HEK293 (cell line): ENCODE measurements at regions not wholly inside any gene's neighbourhood (a gene's known extent, or its start where the extent isn't known, plus 50 kb on each side); places are given as distances from the start of the nearest gene placed in this dataset.

Experiments used
- CTCF ChIA-PET: fragments of 350-600 bp; formaldehyde crosslinking; extraction: SDS; loops from one replicate; lab custom pipeline; 2021; ENCODE audit warnings: antibody characterized with exemption; lab: Yijun Ruan, JAX
- POLR2A ChIA-PET: fragments of 300-600 bp; formaldehyde crosslinking; extraction: SDS; loops from one replicate; lab custom pipeline; 2020; ENCODE audit warnings: antibody characterized with exemption, inconsistent platforms; lab: Yijun Ruan, JAX
- H3K27ac ChIP-seq: fragments of 200-500 bp; sonication (Bioruptor generic); 2 replicates; pipeline ENCODE4 v1.5.1; 2014; ENCODE audit warnings: low read depth, low read length, control low read depth, inconsistent platforms; ENCODE audit errors: extremely low read depth
- H3K36me3 ChIP-seq, 2 experiments: fragments of 200-500 bp in 1 of 2; sonication (Bioruptor generic) in 1 of 2; 1 replicate in 1 of 2; 2 replicates in 1 of 2; pipeline ENCODE4 v1.5.1; 2014 to 2017; ENCODE audit warnings: inconsistent platforms in 2 of 2, low read length in 2 of 2; ENCODE audit not compliant: control insufficient read depth in 2 of 2, insufficient read depth in 1 of 2
- H3K4me1 ChIP-seq: fragments of 200-500 bp; sonication (Bioruptor generic); 2 replicates; pipeline ENCODE4 v1.5.1; 2014; ENCODE audit warnings: mild to moderate bottlenecking, low read length, inconsistent platforms; ENCODE audit not compliant: control insufficient read depth, insufficient read depth
- H3K4me3 ChIP-seq: 2 replicates; pipeline ENCODE4 v1.5.1; 2011; ENCODE audit warnings: low read depth, mild to moderate bottlenecking, control low read depth, low read length, moderate library complexity
- H3K9me3 ChIP-seq: fragments of 200-500 bp; sonication (Bioruptor generic); 2 replicates; pipeline ENCODE4 v1.5.1; 2014; ENCODE audit warnings: low read depth, low read length, inconsistent platforms; ENCODE audit not compliant: control insufficient read depth, insufficient read depth
- BCL6B ChIP-seq: fragments of 450-650 bp; formaldehyde crosslinking; IDR thresholded peaks from 2 replicates; pipeline ENCODE4 v1.5.1; 2017; ENCODE audit warnings: missing biosample characterization, missing genetic modification characterization
- GLIS2 ChIP-seq: fragments of 450-650 bp; formaldehyde crosslinking; IDR thresholded peaks from 2 replicates; pipeline ENCODE4 v1.5.1; 2016; ENCODE audit warnings: missing biosample characterization, missing genetic modification characterization
- HIC1 ChIP-seq: fragments of 450-650 bp; formaldehyde crosslinking; IDR thresholded peaks from 2 replicates; pipeline ENCODE4 v1.5.1; 2016; ENCODE audit warnings: missing biosample characterization, missing genetic modification characterization
- HOXD13 ChIP-seq: sonication (generic); formaldehyde crosslinking; IDR thresholded peaks from 2 replicates; pipeline ENCODE4 v1.8.0; 2022; ENCODE audit warnings: missing genetic modification reagents, borderline replicate concordance
- INSM2 ChIP-seq: fragments of 450-650 bp; formaldehyde crosslinking; IDR thresholded peaks from 2 replicates; pipeline ENCODE4 v1.5.1; 2016; ENCODE audit warnings: missing biosample characterization, missing genetic modification characterization
- KLF7 ChIP-seq: fragments of 450-650 bp; formaldehyde crosslinking; IDR thresholded peaks from 2 replicates; pipeline ENCODE4 v1.5.1; 2016; ENCODE audit warnings: missing biosample characterization, missing genetic modification characterization, borderline replicate concordance
- MYNN ChIP-seq: fragments of 450-650 bp; formaldehyde crosslinking; IDR thresholded peaks from 2 replicates; pipeline ENCODE4 v1.5.1; 2016; ENCODE audit warnings: missing biosample characterization, missing genetic modification characterization, borderline replicate concordance
- REPIN1 ChIP-seq: fragments of 450-650 bp; formaldehyde crosslinking; IDR thresholded peaks from 2 replicates; pipeline ENCODE4 v1.5.1; 2017; ENCODE audit warnings: missing biosample characterization, missing genetic modification characterization, low read depth
- SALL2 ChIP-seq: fragments of 450-650 bp; formaldehyde crosslinking; IDR thresholded peaks from 2 replicates; pipeline ENCODE4 v1.5.0; 2017; ENCODE audit warnings: missing biosample characterization, mild to moderate bottlenecking, missing genetic modification characterization, borderline replicate concordance
- TRIM28 ChIP-seq: IDR thresholded peaks from 2 replicates; pipeline ENCODE4 v1.6.1; 2011; ENCODE audit warnings: low read length, control low read depth, borderline replicate concordance
- YY2 ChIP-seq: fragments of 450-650 bp; formaldehyde crosslinking; IDR thresholded peaks from 2 replicates; pipeline ENCODE4 v1.5.1; 2016; ENCODE audit warnings: missing biosample characterization, missing genetic modification characterization
- ZBTB20 ChIP-seq: fragments of 450-650 bp; formaldehyde crosslinking; IDR thresholded peaks from 2 replicates; pipeline ENCODE4 v1.5.1; 2016; ENCODE audit warnings: missing biosample characterization, missing genetic modification characterization
- ZFP37 ChIP-seq: fragments of 450-650 bp; formaldehyde crosslinking; IDR thresholded peaks from 2 replicates; pipeline ENCODE4 v1.5.1; 2016; ENCODE audit warnings: missing biosample characterization, missing genetic modification characterization
- ZNF19 ChIP-seq: fragments of 450-650 bp; formaldehyde crosslinking; IDR thresholded peaks from 2 replicates; pipeline ENCODE4; 2016; ENCODE audit warnings: missing biosample characterization, missing genetic modification characterization, low read depth
- ZNF202 ChIP-seq: fragments of 450-650 bp; formaldehyde crosslinking; IDR thresholded peaks from 2 replicates; pipeline ENCODE4 v1.5.1; 2016; ENCODE audit warnings: missing biosample characterization, missing genetic modification characterization, borderline replicate concordance
- ZNF266 ChIP-seq: fragments of 450-650 bp; formaldehyde crosslinking; IDR thresholded peaks from 2 replicates; pipeline ENCODE4 v1.5.1; 2016; ENCODE audit warnings: missing biosample characterization, missing genetic modification characterization, low read depth
- ZNF311 ChIP-seq: fragments of 450-650 bp; formaldehyde crosslinking; IDR thresholded peaks from 2 replicates; pipeline ENCODE4 v1.5.1; 2017; ENCODE audit warnings: missing biosample characterization, missing genetic modification characterization, borderline replicate concordance
- ZNF335 ChIP-seq: fragments of 450-650 bp; formaldehyde crosslinking; conservative IDR thresholded peaks from 2 replicates; pipeline ENCODE4 v1.5.1; 2016; ENCODE audit warnings: missing biosample characterization, missing genetic modification characterization
- ZNF341 ChIP-seq: fragments of 450-650 bp; formaldehyde crosslinking; IDR thresholded peaks from 2 replicates; pipeline ENCODE4; 2016; ENCODE audit warnings: low read depth, missing biosample characterization, missing genetic modification characterization
- ZNF366 ChIP-seq: fragments of 450-650 bp; formaldehyde crosslinking; conservative IDR thresholded peaks from 2 replicates; pipeline ENCODE4 v1.5.1; 2016; ENCODE audit warnings: missing biosample characterization, missing genetic modification characterization
- ZNF404 ChIP-seq: fragments of 450-650 bp; formaldehyde crosslinking; IDR thresholded peaks from 2 replicates; pipeline ENCODE4 v1.5.1; 2017; ENCODE audit warnings: missing biosample characterization, missing genetic modification characterization
- ZNF416 ChIP-seq: fragments of 450-650 bp; formaldehyde crosslinking; IDR thresholded peaks from 2 replicates; pipeline ENCODE4 v1.5.1; 2016; ENCODE audit warnings: missing biosample characterization, missing genetic modification characterization
- ZNF423 ChIP-seq: fragments of 450-650 bp; formaldehyde crosslinking; IDR thresholded peaks from 2 replicates; pipeline ENCODE4 v1.5.1; 2016; ENCODE audit warnings: missing biosample characterization, missing genetic modification characterization
- ZNF580 ChIP-seq: fragments of 450-650 bp; formaldehyde crosslinking; IDR thresholded peaks from 2 replicates; pipeline ENCODE4 v1.5.1; 2016; ENCODE audit warnings: missing biosample characterization, missing genetic modification characterization
- ZNF596 ChIP-seq: fragments of 450-650 bp; IDR thresholded peaks from 2 replicates; pipeline ENCODE4 v1.5.0; 2018; ENCODE audit warnings: missing biosample characterization, mild to moderate bottlenecking, missing genetic modification characterization, moderate library complexity
- ZNF600 ChIP-seq: fragments of 450-650 bp; formaldehyde crosslinking; IDR thresholded peaks from 2 replicates; pipeline ENCODE4 v1.5.1; 2016; ENCODE audit warnings: missing biosample characterization, missing genetic modification characterization
- ZNF654 ChIP-seq: fragments of 450-650 bp; formaldehyde crosslinking; IDR thresholded peaks from 2 replicates; pipeline ENCODE4 v1.5.1; 2016; ENCODE audit warnings: low read depth, missing biosample characterization, missing genetic modification characterization
- ZNF704 ChIP-seq: fragments of 450-650 bp; formaldehyde crosslinking; IDR thresholded peaks from 2 replicates; pipeline ENCODE4 v1.5.1; 2016; ENCODE audit warnings: missing biosample characterization, missing genetic modification characterization
- ZNF747 ChIP-seq: fragments of 450-650 bp; formaldehyde crosslinking; IDR thresholded peaks from 2 replicates; pipeline ENCODE4 v1.5.1; 2016; ENCODE audit warnings: missing biosample characterization, missing genetic modification characterization
- ZNF785 ChIP-seq: fragments of 450-650 bp; formaldehyde crosslinking; IDR thresholded peaks from 2 replicates; pipeline ENCODE4 v1.5.1; 2016; ENCODE audit warnings: missing biosample characterization, missing genetic modification characterization
- ZNF837 ChIP-seq: fragments of 450-650 bp; formaldehyde crosslinking; IDR thresholded peaks from 2 replicates; pipeline ENCODE4 v1.5.1; 2016; ENCODE audit warnings: missing biosample characterization, missing genetic modification characterization
- ZNF843 ChIP-seq: fragments of 450-650 bp; formaldehyde crosslinking; IDR thresholded peaks from 2 replicates; pipeline ENCODE4 v1.5.1; 2016; ENCODE audit warnings: missing biosample characterization, missing genetic modification characterization

- no peaks in the 10 kb centered on the region for H3K36me3 ChIP-seq
- ChIA-PET CTCF (interaction anchor here (1.3 kb wide), 1 partner anchor 22 kb away, joined by 3 read pairs; no protein-coding TSS in a partner anchor), POLR2A (no interaction called here)
- H3K4me1 ChIP-seq: no peaks in the 10 kb centered on the region
- no peaks in the 10 kb centered on the region for H3K9me3 ChIP-seq
- H3K4me3 ChIP-seq: no peak overlapping the region
- no peak overlapping the region for H3K27ac ChIP-seq
- TF ChIP-seq BCL6B (no peak), ZNF266 (tag by site-specific recombination) (no peak), ZNF311 (tag by site-specific recombination) (no peak), ZNF747 (no peak), ZNF404 (tag by site-specific recombination) (no peak), ZNF416 (no peak), TRIM28 (no peak), ZNF341 (tag by site-specific recombination) (no peak), ZNF19 (tag by site-specific recombination) (no peak), ZNF366 (tag by site-specific recombination) (no peak), HOXD13 (no peak), ZNF785 (tag by site-specific recombination) (no peak), ZBTB20 (tag by site-specific recombination) (no peak)
Observed at GRCh38 chr4:127501103-127501502, 131.7 kb upstream of the INTU start.

GRCh38 chr4:127503111-127503510 is 129.6 kb upstream of the INTU start:
- ChIA-PET POLR2A (no interaction called here), CTCF (no interaction called here)
- H3K27ac ChIP-seq: no peak overlapping the region
- no peaks in the 10 kb centered on the region for H3K36me3 ChIP-seq
- H3K4me1 ChIP-seq: no peaks in the 10 kb centered on the region
- H3K9me3 ChIP-seq: no peaks in the 10 kb centered on the region
- no peak for TF ChIP-seq SALL2 (tag by site-specific recombination)
- TF ChIP-seq ZNF654 (tag by site-specific recombination): no peak
- no peak for TF ChIP-seq ZNF311 (tag by site-specific recombination)
- TF ChIP-seq INSM2 (tag by site-specific recombination): no peak
- no peak for TF ChIP-seq ZNF423 (tag by site-specific recombination)
- no peak for TF ChIP-seq REPIN1 (tag by site-specific recombination)
- TF ChIP-seq ZNF837 (tag by site-specific recombination): no peak
- no peak for TF ChIP-seq ZNF596 (tag by site-specific recombination)
- TF ChIP-seq ZNF704 (tag by site-specific recombination): no peak
- no peak for TF ChIP-seq ZNF202
- no peak for TF ChIP-seq ZNF843 (tag by site-specific recombination)
- no peak for TF ChIP-seq ZNF580 (tag by site-specific recombination)
- TF ChIP-seq ZNF600: no peak
- no peak for TF ChIP-seq YY2 (tag by site-specific recombination)
- TF ChIP-seq ZNF335 (tag by site-specific recombination): no peak
- no peak for TF ChIP-seq HIC1 (tag by site-specific recombination)
- TF ChIP-seq GLIS2: no peak
- TF ChIP-seq KLF7 (tag by site-specific recombination): no peak
- no peak for TF ChIP-seq ZFP37
- TF ChIP-seq MYNN (tag by site-specific recombination): no peak
- no peak overlapping the region for H3K4me3 ChIP-seq
